PC-3 (cell line): ENCODE measurements at regions not wholly inside any gene's neighbourhood (a gene's known extent, or its start where the extent isn't known, plus 50 kb on each side); places are given as distances from the start of the nearest gene placed in this dataset.
"Not testable (repeated sequence)": the region's sequence is repeated elsewhere in the genome, so short reads cannot be mapped to it uniquely, and the experiment has no call there.

Experiments used
- ATAC-seq: fragments of 200-7000 bp; cut with Tn5 transposase; 2 replicates; pipeline ENCODE4 v1.9.1; 2020; ENCODE audit warnings: mild to moderate bottlenecking, moderate library complexity
- BruUV-seq: library from RNA; stranded (reverse); fragments of 400-500 nt; replicated peaks from 2 replicates; lab custom pipeline; 2021; lab: Mats Ljungman, UMichigan
- CTCF ChIA-PET: fragments of 300-600 bp; sonication (Branson Sonifier 250); formaldehyde crosslinking; loops from one replicate; lab custom pipeline; 2022; ENCODE audit warnings: antibody characterized with exemption; lab: Charles Lee
- POLR2A ChIA-PET: fragments of 300-600 bp; sonication (Branson Sonifier 250); formaldehyde crosslinking; loops from one replicate; lab custom pipeline; 2022; ENCODE audit warnings: antibody characterized with exemption; ENCODE audit not compliant: unreplicated experiment; lab: Charles Lee
- DNase-seq: peaks from one replicate; pipeline ENCODE4 v3.0.0-alpha.2; 2015
- H2AFZ ChIP-seq: fragments of 300-600 bp; sonication (generic); 2 replicates; pipeline ENCODE4 v1.6.0; 2016; ENCODE audit warnings: antibody characterized with exemption, low read length
- H3F3A ChIP-seq: fragments of 300-600 bp; sonication (generic); one replicate; pipeline ENCODE4 v1.6.0; 2017; ENCODE audit warnings: antibody characterized with exemption, low read length, control low read depth, mild to moderate bottlenecking; ENCODE audit not compliant: unreplicated experiment
- H3K27ac ChIP-seq: fragments of 300-600 bp; sonication (generic); 2 replicates; pipeline ENCODE4 v1.5.1; 2016; ENCODE audit warnings: mild to moderate bottlenecking, low read length
- H3K27me3 ChIP-seq: fragments of 300-600 bp; sonication (generic); 2 replicates; pipeline ENCODE4 v1.6.1; 2016; ENCODE audit warnings: low read length, mixed read lengths
- H3K36me3 ChIP-seq: fragments of 300-600 bp; sonication (generic); 2 replicates; pipeline ENCODE4 v1.6.1; 2016; ENCODE audit warnings: low read depth, mixed run types, low read length, mixed read lengths
- H3K4me1 ChIP-seq: fragments of 300-600 bp; sonication (generic); 2 replicates; pipeline ENCODE4 v1.5.1; 2016; ENCODE audit warnings: low read length; ENCODE audit not compliant: insufficient read depth
- H3K4me2 ChIP-seq: fragments of 300-600 bp; sonication (generic); 2 replicates; pipeline ENCODE4 v1.6.0; 2016; ENCODE audit warnings: low read length
- H3K4me3 ChIP-seq: fragments of 300-600 bp; sonication (generic); 2 replicates; pipeline ENCODE4 v1.5.1; 2016; ENCODE audit warnings: mild to moderate bottlenecking, low read length, mixed read lengths
- H3K79me2 ChIP-seq: fragments of 300-600 bp; sonication (generic); 2 replicates; pipeline ENCODE4 v1.6.1; 2017; ENCODE audit warnings: low read length, mixed read lengths
- H3K9ac ChIP-seq: fragments of 300-600 bp; sonication (generic); 2 replicates; pipeline ENCODE4 v1.6.0; 2016; ENCODE audit warnings: mild to moderate bottlenecking, low read length
- H3K9me2 ChIP-seq: fragments of 300-600 bp; sonication (generic); replicated peaks from 2 replicates; pipeline ENCODE4 v1.6.1; 2016; ENCODE audit warnings: mixed run types, low read length, mixed read lengths
- H3K9me3 ChIP-seq: fragments of 300-600 bp; sonication (generic); 2 replicates; pipeline ENCODE4 v1.6.1; 2016; ENCODE audit warnings: low read length, mixed read lengths
- H4K20me1 ChIP-seq: fragments of 300-600 bp; sonication (generic); 2 replicates; pipeline ENCODE4 v1.6.1; 2016; ENCODE audit warnings: low read length, mixed read lengths
- CTCF ChIP-seq: fragments of 300-600 bp; sonication (generic); conservative IDR thresholded peaks from 2 replicates; pipeline ENCODE4 v1.5.1; 2017; ENCODE audit warnings: antibody characterized with exemption, low read depth, mild to moderate bottlenecking, low read length
- EZH2 ChIP-seq: fragments of 300-600 bp; sonication (generic); IDR thresholded peaks from one replicate; pipeline ENCODE4 v1.6.1; 2017; ENCODE audit warnings: antibody characterized with exemption, mild to moderate bottlenecking, low read length; ENCODE audit not compliant: unreplicated experiment
- EZH2phosphoT487 ChIP-seq: fragments of 300-600 bp; sonication (generic); IDR thresholded peaks from 2 replicates; pipeline ENCODE4 v1.6.1; 2018; ENCODE audit warnings: mild to moderate bottlenecking, antibody characterized with exemption, low read length, borderline replicate concordance
- intact Hi-C: fragments of 100-400 bp; cut with micrococcal nuclease; formaldehyde crosslinking; loops from 2 replicates; pipeline ENCODE4 v1.9.0; 2023

- Histone ChIP-seq H3K9me2 (no peaks in the 10 kb centered on the region), H3K4me2 (no peak overlapping the region), H2AFZ (no peak overlapping the region), H3K27ac (no peak overlapping the region), H3K27me3 (no peaks in the 10 kb centered on the region), H4K20me1 (no peaks in the 10 kb centered on the region), H3K4me1 (no peaks in the 10 kb centered on the region), H3K4me3 (no peak overlapping the region), H3K36me3 (no peaks in the 10 kb centered on the region), H3K9me3 (no peaks in the 10 kb centered on the region), H3F3A (no peaks in the 10 kb centered on the region), H3K79me2 (no peaks in the 10 kb centered on the region), H3K9ac (no peak overlapping the region)
- ATAC-seq (no peak), DNase-seq (no peak)
- POLR2A ChIA-PET = no interaction called here
- intact Hi-C loops = no loop called here
- no TSS peak for BruUV-seq
- CTCF ChIA-PET = no interaction called here
- TF ChIP-seq CTCF = peak; percentile 17; the same call in 1 of the 2 replicates
- TF ChIP-seq EZH2 = no peak
Measured at GRCh38 chr5:12861886-12862654, 957.8 kb upstream of the CTNND2 start.

- CTCF ChIA-PET, POLR2A ChIA-PET, H3K9me2 ChIP-seq: not testable (repeated sequence)
Measured at GRCh38 chr5:12856105-12856504, 951.9 kb upstream of the CTNND2 start.

GRCh38 chr5:12854386-12854785 is 950.1 kb upstream of the CTNND2 start:
- intact Hi-C loops = no loop called here
- ChIA-PET POLR2A (no interaction called here), CTCF (no interaction called here)
- TF ChIP-seq EZH2 (no peak), EZH2phosphoT487 (no peak), CTCF (no peak)
- H3K27ac ChIP-seq = no peak overlapping the region
- no peaks in the 10 kb centered on the region for H4K20me1 ChIP-seq
- no peak overlapping the region for H3K4me3 ChIP-seq
- no peaks in the 10 kb centered on the region for H3K36me3 ChIP-seq
- ATAC-seq (no peak), DNase-seq (no peak)
- H3K27me3 ChIP-seq = no peaks in the 10 kb centered on the region
- H3K4me1 ChIP-seq = no peaks in the 10 kb centered on the region
- no peaks in the 10 kb centered on the region; the same call in 1 of the 2 replicates for H3K9me2 ChIP-seq
- no peak overlapping the region for H3K4me2 ChIP-seq
- H3F3A ChIP-seq = no peaks in the 10 kb centered on the region
- no peaks in the 10 kb centered on the region for H3K79me2 ChIP-seq
- BruUV-seq = no TSS peak
- no peak overlapping the region for H2AFZ ChIP-seq
- no peaks in the 10 kb centered on the region for H3K9me3 ChIP-seq
- no peak overlapping the region for H3K9ac ChIP-seq

More at GRCh38 chr5:12856105-12856504, 951.9 kb upstream of the CTNND2 start:
- DNase-seq, H3F3A ChIP-seq, ATAC-seq, H2AFZ ChIP-seq, H3K36me3 ChIP-seq, H3K9me3 ChIP-seq, H3K4me3 ChIP-seq, H3K9ac ChIP-seq, H3K4me2 ChIP-seq, H3K79me2 ChIP-seq, H3K27ac ChIP-seq, intact Hi-C loops, H3K4me1 ChIP-seq, H4K20me1 ChIP-seq, H3K27me3 ChIP-seq, BruUV-seq: not testable (repeated sequence)
